CD4-positive, CD25-positive, alpha-beta regulatory T cell (primary cell): ENCODE measurements at regions not wholly inside any gene's neighbourhood (a gene's known extent, or its start where the extent isn't known, plus 50 kb on each side); places are given as distances from the start of the nearest gene placed in this dataset.

Source experiments
- ATAC-seq, 2 donors: fragments of 150-1000 bp; cut with Tn5 transposase; one replicate each; pipeline ENCODE4 v1.10.0; 2021; ENCODE audit warnings: low read depth in 2 of 2, moderate number of reproducible peaks in 2 of 2, moderate library complexity in 1 of 2
- DNase-seq, 3 donors: peaks; one replicate each; pipeline versions ENCODE4 v3.0.0 to v3.0.0-alpha.2; 2012 to 2022; ENCODE audit warnings: mixed read lengths in 1 of 3
- H3K27ac ChIP-seq: one replicate; pipeline ENCODE4 v1.7.0; 2013; ENCODE audit warnings: mild to moderate bottlenecking, low read length; ENCODE audit not compliant: insufficient read depth, poor library complexity, severe bottlenecking
- H3K27me3 ChIP-seq: one replicate; pipeline ENCODE4 v1.7.0; 2013; ENCODE audit warnings: low read length; ENCODE audit not compliant: control insufficient read depth, insufficient read depth
- H3K36me3 ChIP-seq: one replicate; pipeline ENCODE4 v1.7.0; 2013; ENCODE audit warnings: mild to moderate bottlenecking, low read length, moderate library complexity; ENCODE audit not compliant: control insufficient read depth, insufficient read depth
- H3K4me1 ChIP-seq: 2 replicates; pipeline ENCODE4 v1.7.0; 2013; ENCODE audit warnings: mild to moderate bottlenecking, low read length; ENCODE audit not compliant: insufficient read depth, control insufficient read depth, poor library complexity, severe bottlenecking
- H3K4me3 ChIP-seq: one replicate; pipeline ENCODE4 v1.7.0; 2013; ENCODE audit warnings: low read depth, mild to moderate bottlenecking, low read length, moderate library complexity
- H3K9me3 ChIP-seq, 2 experiments: 1 replicate in 1 of 2; 2 replicates in 1 of 2; pipeline ENCODE4 v1.7.0; 2013; ENCODE audit warnings: low read length in 2 of 2, mild to moderate bottlenecking in 1 of 2, moderate library complexity in 1 of 2; ENCODE audit not compliant: control insufficient read depth in 2 of 2
- H3K27ac Mint-ChIP-seq, 3 donors: one replicate each; pipeline ENCODE4 v1.8.0; 2020 to 2022; ENCODE audit warnings: mild to moderate bottlenecking in 3 of 3, mixed read lengths in 3 of 3, moderate library complexity in 2 of 3
- H3K27me3 Mint-ChIP-seq: one replicate; pipeline ENCODE4 v1.8.0; 2022; ENCODE audit warnings: mild to moderate bottlenecking, mixed read lengths
- H3K36me3 Mint-ChIP-seq: one replicate; pipeline ENCODE4 v1.8.0; 2020; ENCODE audit warnings: mixed read lengths
- H3K4me1 Mint-ChIP-seq, 4 donors: one replicate each; pipeline ENCODE4 v1.8.0; 2020 to 2022; ENCODE audit warnings: mixed read lengths in 4 of 4, mild to moderate bottlenecking in 1 of 4
- H3K4me3 Mint-ChIP-seq, 4 donors: one replicate each; pipeline ENCODE4 v1.8.0; 2020 to 2022; ENCODE audit warnings: mild to moderate bottlenecking in 4 of 4, mixed read lengths in 4 of 4, moderate library complexity in 3 of 4
- H3K9me3 Mint-ChIP-seq, 7 donors: one replicate each; pipeline ENCODE4 v1.8.0; 2020 to 2022; ENCODE audit warnings: mixed read lengths in 7 of 7, mild to moderate bottlenecking in 3 of 7, moderate library complexity in 2 of 7

DNA sequence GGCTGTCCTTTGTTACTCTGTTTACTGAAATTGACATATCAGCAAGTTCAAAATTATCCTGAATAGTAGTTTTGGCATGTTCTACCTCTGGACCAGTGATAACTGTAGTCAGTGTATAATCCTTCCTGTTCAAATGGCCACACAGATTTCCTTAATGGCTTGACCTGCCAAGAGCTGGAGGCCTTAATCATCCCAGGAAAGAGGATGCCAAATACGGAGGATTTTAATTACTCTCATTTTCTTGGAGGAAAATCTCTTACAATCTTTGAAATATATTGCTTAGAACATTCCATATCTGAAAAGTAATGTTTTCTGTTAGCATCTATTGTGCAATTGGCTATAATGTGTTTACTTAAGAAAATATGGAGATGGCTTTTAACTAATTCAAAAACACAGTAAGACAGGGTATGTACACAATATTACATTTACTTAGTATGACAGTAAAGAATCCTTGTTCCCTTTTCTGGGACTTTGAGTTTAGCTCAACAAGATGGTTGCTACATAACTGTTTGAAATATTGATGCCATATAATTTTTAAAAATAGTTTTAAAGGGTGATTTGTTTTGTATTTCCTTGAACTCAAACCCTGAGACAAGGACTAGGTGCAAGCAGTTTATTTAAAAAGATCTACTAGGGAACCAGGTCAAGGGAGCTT lies 68.9 kb upstream of the SELENOP start:
- no peak for DNase-seq
- Histone ChIP-seq H3K27me3 (peaks cover 7% of the 10 kb centered on the region), H3K9me3 (no peaks in the 10 kb centered on the region), H3K36me3 (no peaks in the 10 kb centered on the region), H3K27ac (no peak overlapping the region), H3K4me1 (no peaks in the 10 kb centered on the region), H3K4me3 (no peak overlapping the region)
- no peaks in the 10 kb centered on the region for H3K36me3 Mint-ChIP-seq
- H3K27ac Mint-ChIP-seq = no peak overlapping the region
- no peak overlapping the region for H3K4me3 Mint-ChIP-seq
- peaks cover 0 to 8% (median 7%) of the 10 kb centered on the region in 4 donors for H3K4me1 Mint-ChIP-seq
- ATAC-seq = no peak
- H3K9me3 Mint-ChIP-seq = peaks cover 0 to 1% (median 0%) of the 10 kb centered on the region in 7 donors
- peaks cover 6% of the 10 kb centered on the region for H3K27me3 Mint-ChIP-seq

DNA sequence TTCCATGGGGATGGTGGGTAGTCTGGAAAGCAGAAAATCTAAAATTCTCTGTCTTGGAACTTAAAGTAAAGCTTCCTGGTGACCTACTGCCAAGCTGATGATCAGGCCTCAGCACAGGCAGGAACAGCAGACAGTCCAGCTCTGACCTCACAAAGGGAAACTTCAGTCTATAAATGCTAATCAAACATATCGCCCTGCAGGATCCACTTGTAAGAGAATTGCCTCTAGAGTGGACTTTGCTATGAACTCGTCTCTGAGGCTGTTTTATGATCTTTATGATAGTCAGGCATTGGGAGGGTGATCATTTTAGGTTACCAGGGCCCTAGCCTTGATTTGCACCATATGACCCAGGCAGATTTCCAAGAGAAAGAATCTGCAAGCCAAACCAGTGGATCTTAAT lies 67.6 kb upstream of the SELENOP start:
- H3K27me3 Mint-ChIP-seq = peaks cover 6% of the 10 kb centered on the region
- ATAC-seq = no peak
- Histone ChIP-seq H3K9me3 (no peaks in the 10 kb centered on the region), H3K27me3 (peaks cover under 1% of the 10 kb centered on the region), H3K36me3 (no peaks in the 10 kb centered on the region), H3K27ac (no peak overlapping the region), H3K4me1 (no peaks in the 10 kb centered on the region), H3K4me3 (no peak overlapping the region)
- H3K27ac Mint-ChIP-seq = peak overlapping the region in 1 of 3 donors; percentile 56
- DNase-seq = no peak
- peaks cover 0 to 10% (median 8%) of the 10 kb centered on the region in 4 donors for H3K4me1 Mint-ChIP-seq
- H3K9me3 Mint-ChIP-seq = peaks cover 0 to 1% (median 0%) of the 10 kb centered on the region in 7 donors
- no peaks in the 10 kb centered on the region for H3K36me3 Mint-ChIP-seq
- H3K4me3 Mint-ChIP-seq = no peak overlapping the region

- H3K27ac ChIP-seq = no peak overlapping the region
- ATAC-seq (no peak), DNase-seq (no peak)
- no peak overlapping the region for H3K4me3 ChIP-seq
- H3K27ac Mint-ChIP-seq = no peak overlapping the region
- peaks cover 0 to 1% (median 0%) of the 10 kb centered on the region in 7 donors for H3K9me3 Mint-ChIP-seq
- H3K4me3 Mint-ChIP-seq = no peak overlapping the region
- H3K36me3 Mint-ChIP-seq = no peaks in the 10 kb centered on the region
- H3K4me1 Mint-ChIP-seq = peaks cover 0 to 10% (median 8%) of the 10 kb centered on the region in 4 donors
- H3K27me3 ChIP-seq = peaks cover 3% of the 10 kb centered on the region
- peaks cover 6% of the 10 kb centered on the region for H3K27me3 Mint-ChIP-seq
- no peaks in the 10 kb centered on the region for H3K9me3 ChIP-seq
- H3K4me1 ChIP-seq = no peaks in the 10 kb centered on the region
- H3K36me3 ChIP-seq = no peaks in the 10 kb centered on the region
These were observed 66.9 kb upstream of the SELENOP start for GRCh38 chr5:42878550-42878949.

DNA sequence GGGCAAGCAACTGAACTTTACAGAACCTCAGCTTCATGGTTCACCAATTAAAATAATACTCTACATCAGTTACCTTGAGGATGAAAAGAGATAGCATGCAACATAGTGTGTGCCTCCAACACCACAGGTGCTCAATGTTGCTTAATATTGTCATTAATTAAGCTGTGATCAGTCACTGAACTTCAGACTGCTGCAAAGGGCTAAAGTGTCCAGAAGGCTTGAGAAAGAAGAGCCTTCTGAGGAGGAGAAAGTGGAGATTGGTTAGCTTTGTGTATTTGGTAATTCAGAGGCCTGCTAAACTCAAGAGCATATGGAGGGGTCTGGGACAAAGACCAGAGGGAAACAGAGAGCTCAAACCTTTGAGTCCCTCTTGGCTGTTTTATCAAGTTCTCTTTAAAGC lies 66.3 kb upstream of the SELENOP start:
- no peaks in the 10 kb centered on the region for H3K36me3 Mint-ChIP-seq
- Histone ChIP-seq H3K27me3 (peaks cover 3% of the 10 kb centered on the region), H3K27ac (no peak overlapping the region), H3K4me1 (no peaks in the 10 kb centered on the region), H3K9me3 (no peaks in the 10 kb centered on the region), H3K4me3 (no peak overlapping the region), H3K36me3 (no peaks in the 10 kb centered on the region)
- H3K27me3 Mint-ChIP-seq = peaks cover 6% of the 10 kb centered on the region
- H3K4me3 Mint-ChIP-seq = no peak overlapping the region
- H3K4me1 Mint-ChIP-seq = peaks cover 0 to 10% (median 8%) of the 10 kb centered on the region in 4 donors
- ATAC-seq = no peak
- peaks cover 0 to 1% (median 0%) of the 10 kb centered on the region in 7 donors for H3K9me3 Mint-ChIP-seq
- no peak overlapping the region for H3K27ac Mint-ChIP-seq
- no peak for DNase-seq

- Histone ChIP-seq H3K36me3 (no peaks in the 10 kb centered on the region), H3K4me3 (no peak overlapping the region), H3K27ac (no peak overlapping the region), H3K4me1 (no peaks in the 10 kb centered on the region), H3K27me3 (peaks cover 5% of the 10 kb centered on the region), H3K9me3 (no peaks in the 10 kb centered on the region)
- Mint-ChIP-seq H3K27me3 (peaks cover 3% of the 10 kb centered on the region), H3K36me3 (no peaks in the 10 kb centered on the region), H3K4me1 (peaks cover 0 to 10% (median 8%) of the 10 kb centered on the region in 4 donors), H3K4me3 (no peak overlapping the region), H3K9me3 (no peaks in the 10 kb centered on the region), H3K27ac (no peak overlapping the region)
- DNase-seq (no peak), ATAC-seq (no peak)
These were observed 65.7 kb upstream of the SELENOP start for GRCh38 chr5:42877431-42877830.

DNA sequence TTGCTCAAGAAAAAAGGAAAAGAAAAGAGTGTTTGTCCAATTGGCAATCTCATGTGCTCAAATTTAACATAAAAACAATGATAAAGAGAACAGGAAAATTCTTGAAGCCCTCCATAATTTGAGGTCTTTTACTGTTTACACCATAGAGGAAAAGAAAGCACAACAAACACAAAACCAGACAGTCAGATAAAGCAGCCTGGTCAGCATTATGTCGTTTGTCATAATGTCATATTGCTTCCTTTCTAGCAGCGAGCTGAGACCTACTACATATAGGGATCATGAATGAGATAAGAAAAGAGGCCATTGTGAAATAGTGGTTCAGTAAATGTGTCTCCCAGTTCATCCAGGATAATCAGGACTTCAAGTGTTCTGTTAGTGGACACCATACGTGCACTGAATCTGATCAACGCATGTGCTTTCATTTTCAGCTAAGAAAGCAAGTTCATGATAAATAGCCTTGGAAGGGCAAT lies 64.7 kb upstream of the SELENOP start:
- no peak for DNase-seq
- Histone ChIP-seq H3K27me3 (peaks cover 6% of the 10 kb centered on the region), H3K9me3 (no peaks in the 10 kb centered on the region), H3K4me1 (no peaks in the 10 kb centered on the region), H3K4me3 (no peak overlapping the region), H3K27ac (no peak overlapping the region), H3K36me3 (no peaks in the 10 kb centered on the region)
- Mint-ChIP-seq H3K4me1 (peaks cover 0 to 10% (median 8%) of the 10 kb centered on the region in 4 donors), H3K27me3 (peaks cover 11% of the 10 kb centered on the region), H3K27ac (peak overlapping the region in 1 of 3 donors; percentile 57), H3K9me3 (no peaks in the 10 kb centered on the region), H3K36me3 (no peaks in the 10 kb centered on the region), H3K4me3 (no peak overlapping the region)
- no peak for ATAC-seq

GRCh38 chr5:42875785-42876374 lies 64.2 kb upstream of the SELENOP start:
- Histone ChIP-seq H3K36me3 (no peaks in the 10 kb centered on the region), H3K4me1 (no peaks in the 10 kb centered on the region), H3K27ac (no peak overlapping the region), H3K27me3 (peaks cover 10% of the 10 kb centered on the region), H3K4me3 (no peak overlapping the region), H3K9me3 (no peaks in the 10 kb centered on the region)
- Mint-ChIP-seq H3K36me3 (no peaks in the 10 kb centered on the region), H3K9me3 (peaks cover 0 to under 1% (median 0%) of the 10 kb centered on the region in 7 donors), H3K27ac (peak overlapping the region in 2 of 3 donors; percentile 57 to 63), H3K4me1 (peaks cover 0 to 10% (median 8%) of the 10 kb centered on the region in 4 donors), H3K4me3 (peak overlapping the region in 1 of 4 donors; percentile 17), H3K27me3 (peaks cover 15% of the 10 kb centered on the region)
- ATAC-seq (no peak), DNase-seq (peak in 1 of 3 donors; percentile 14)
